Parathyroid adenoma (tissue), 2 donors: ENCODE measurements at regions not wholly inside any gene's neighbourhood (a gene's known extent, or its start where the extent isn't known, plus 50 kb on each side); places are given as distances from the start of the nearest gene placed in this dataset.

Source experiments
- H2AFZ ChIP-seq: fragments of 300-600 bp; sonication (generic); one replicate; pipeline ENCODE4 v1.7.0; 2017; ENCODE audit warnings: antibody characterized with exemption, mild to moderate bottlenecking
- H3K27ac ChIP-seq: fragments of 300-600 bp; sonication (generic); one replicate; pipeline ENCODE4 v1.7.0; 2017
- H3K27me3 ChIP-seq: fragments of 300-600 bp; sonication (generic); one replicate; pipeline ENCODE4 v1.7.0; 2017; ENCODE audit warnings: low read length; ENCODE audit not compliant: control insufficient read depth, insufficient read depth
- H3K36me3 ChIP-seq: fragments of 300-600 bp; sonication (generic); one replicate; pipeline ENCODE4 v1.7.0; 2017; ENCODE audit warnings: low read length; ENCODE audit not compliant: control insufficient read depth, insufficient read depth
- H3K4me1 ChIP-seq: fragments of 300-600 bp; sonication (generic); one replicate; pipeline ENCODE4 v1.7.0; 2017; ENCODE audit warnings: control low read depth
- H3K4me2 ChIP-seq: fragments of 300-600 bp; sonication (generic); one replicate; pipeline ENCODE4 v1.7.0; 2017; ENCODE audit warnings: low read length
- H3K4me3 ChIP-seq: fragments of 300-600 bp; sonication (generic); one replicate; pipeline ENCODE4 v1.7.0; 2017; ENCODE audit warnings: low read depth, low read length
- H3K79me2 ChIP-seq: fragments of 300-600 bp; sonication (generic); one replicate; pipeline ENCODE4 v1.7.0; 2017; ENCODE audit warnings: control low read depth
- H3K9ac ChIP-seq: fragments of 300-600 bp; sonication (generic); one replicate; pipeline ENCODE4 v1.7.0; 2017; ENCODE audit warnings: mild to moderate bottlenecking
- H3K9me3 ChIP-seq: fragments of 300-600 bp; sonication (generic); one replicate; pipeline ENCODE4 v1.7.0; 2017; ENCODE audit warnings: low read length; ENCODE audit not compliant: control insufficient read depth
- TF ChIP-seq, protein P1 (sequence below): fragments of 300-600 bp; sonication (generic); IDR thresholded peaks from one replicate; pipeline ENCODE4 v1.7.0; 2017; ENCODE audit warnings: antibody characterized with exemption, mild to moderate bottlenecking
- donor health status: primary hyperparathyroidism.

DNA sequence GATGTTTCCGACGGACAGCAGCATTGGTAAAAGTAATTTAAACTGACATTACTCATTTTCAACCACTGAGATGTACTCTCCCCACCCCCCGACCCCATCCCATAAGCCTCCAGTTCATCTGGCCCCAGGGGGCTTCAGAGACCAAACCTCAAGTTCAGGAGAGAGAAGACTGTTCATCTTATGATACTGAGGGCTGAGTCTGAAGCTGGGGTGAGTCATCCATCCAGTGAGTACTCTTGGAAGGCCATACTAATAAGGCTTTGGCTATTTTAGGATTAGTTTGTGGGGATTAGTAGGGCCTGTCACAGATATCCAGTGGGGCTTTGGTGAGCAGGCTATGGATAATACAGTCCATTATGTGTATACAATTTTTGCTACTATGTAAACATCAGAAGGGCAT, 125.3 kb upstream of the APCDD1 start:
- Histone ChIP-seq H3K4me1 (no peaks in the 10 kb centered on the region), H3K9me3 (no peaks in the 10 kb centered on the region), H3K27me3 (no peaks in the 10 kb centered on the region), H3K4me2 (no peak overlapping the region), H2AFZ (no peak overlapping the region), H3K9ac (no peak overlapping the region), H3K79me2 (no peaks in the 10 kb centered on the region), H3K36me3 (no peaks in the 10 kb centered on the region), H3K4me3 (no peak overlapping the region), H3K27ac (no peak overlapping the region)
- TF ChIP-seq, protein P1, sequence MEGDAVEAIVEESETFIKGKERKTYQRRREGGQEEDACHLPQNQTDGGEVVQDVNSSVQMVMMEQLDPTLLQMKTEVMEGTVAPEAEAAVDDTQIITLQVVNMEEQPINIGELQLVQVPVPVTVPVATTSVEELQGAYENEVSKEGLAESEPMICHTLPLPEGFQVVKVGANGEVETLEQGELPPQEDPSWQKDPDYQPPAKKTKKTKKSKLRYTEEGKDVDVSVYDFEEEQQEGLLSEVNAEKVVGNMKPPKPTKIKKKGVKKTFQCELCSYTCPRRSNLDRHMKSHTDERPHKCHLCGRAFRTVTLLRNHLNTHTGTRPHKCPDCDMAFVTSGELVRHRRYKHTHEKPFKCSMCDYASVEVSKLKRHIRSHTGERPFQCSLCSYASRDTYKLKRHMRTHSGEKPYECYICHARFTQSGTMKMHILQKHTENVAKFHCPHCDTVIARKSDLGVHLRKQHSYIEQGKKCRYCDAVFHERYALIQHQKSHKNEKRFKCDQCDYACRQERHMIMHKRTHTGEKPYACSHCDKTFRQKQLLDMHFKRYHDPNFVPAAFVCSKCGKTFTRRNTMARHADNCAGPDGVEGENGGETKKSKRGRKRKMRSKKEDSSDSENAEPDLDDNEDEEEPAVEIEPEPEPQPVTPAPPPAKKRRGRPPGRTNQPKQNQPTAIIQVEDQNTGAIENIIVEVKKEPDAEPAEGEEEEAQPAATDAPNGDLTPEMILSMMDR: no peak

DNA sequence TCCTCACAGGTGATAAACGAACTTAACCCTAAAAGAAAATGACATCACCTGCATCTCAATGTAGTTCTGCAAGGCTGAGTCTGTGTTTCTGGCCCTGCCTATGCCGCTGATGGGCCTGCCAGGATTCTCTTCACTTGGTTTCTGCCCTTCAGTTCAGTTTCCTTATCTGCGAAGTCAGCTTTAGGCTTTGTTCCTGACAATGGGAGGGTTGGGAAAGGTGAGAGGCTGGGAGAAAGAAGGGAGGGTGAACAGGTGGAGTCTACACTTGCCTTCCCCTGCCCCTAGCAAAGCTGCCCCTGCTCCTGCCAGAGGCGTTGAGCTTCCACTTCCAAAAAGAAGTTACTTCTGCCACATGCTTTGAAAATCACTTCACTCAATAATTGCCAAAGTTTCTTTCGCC, 124.0 kb upstream of the APCDD1 start:
- TF ChIP-seq, protein P1: no peak

DNA sequence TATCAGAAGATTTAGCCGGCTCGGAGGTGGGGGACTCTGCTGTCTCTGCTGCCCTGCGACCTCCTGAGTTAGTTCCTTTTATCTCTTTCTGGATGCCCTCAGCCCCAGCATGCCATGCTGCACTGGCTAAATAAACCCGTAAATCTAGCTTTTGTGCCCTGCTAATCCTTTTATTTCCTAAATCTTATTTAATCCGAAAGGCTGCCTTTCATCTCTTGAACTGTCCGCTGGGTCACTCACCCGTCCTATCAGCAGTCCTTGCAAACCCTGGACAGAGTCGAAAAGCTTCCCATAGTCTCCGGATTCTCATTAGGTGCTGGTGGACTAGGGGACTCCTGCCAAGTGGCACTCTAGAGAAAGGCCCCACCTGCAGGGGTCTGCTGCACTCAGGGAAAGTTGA, 122.0 kb upstream of the APCDD1 start:
- Histone ChIP-seq H3K27me3 (no peaks in the 10 kb centered on the region), H2AFZ (no peak overlapping the region), H3K79me2 (no peaks in the 10 kb centered on the region), H3K4me2 (no peak overlapping the region), H3K27ac (no peak overlapping the region), H3K9ac (no peak overlapping the region), H3K9me3 (no peaks in the 10 kb centered on the region), H3K4me3 (no peak overlapping the region), H3K4me1 (no peaks in the 10 kb centered on the region), H3K36me3 (no peaks in the 10 kb centered on the region)
- TF ChIP-seq, protein P1: no peak

More for the DNA sequence above, 124.0 kb upstream of the APCDD1 start:
- H3K9me3 ChIP-seq: no peaks in the 10 kb centered on the region
- H3K4me2 ChIP-seq: no peak overlapping the region
- H3K27me3 ChIP-seq: no peaks in the 10 kb centered on the region
- no peak overlapping the region for H2AFZ ChIP-seq
- no peaks in the 10 kb centered on the region for H3K36me3 ChIP-seq
- no peak overlapping the region for H3K9ac ChIP-seq
- no peaks in the 10 kb centered on the region for H3K4me1 ChIP-seq
- H3K27ac ChIP-seq: no peak overlapping the region
- no peak overlapping the region for H3K4me3 ChIP-seq
- H3K79me2 ChIP-seq: no peaks in the 10 kb centered on the region

DNA sequence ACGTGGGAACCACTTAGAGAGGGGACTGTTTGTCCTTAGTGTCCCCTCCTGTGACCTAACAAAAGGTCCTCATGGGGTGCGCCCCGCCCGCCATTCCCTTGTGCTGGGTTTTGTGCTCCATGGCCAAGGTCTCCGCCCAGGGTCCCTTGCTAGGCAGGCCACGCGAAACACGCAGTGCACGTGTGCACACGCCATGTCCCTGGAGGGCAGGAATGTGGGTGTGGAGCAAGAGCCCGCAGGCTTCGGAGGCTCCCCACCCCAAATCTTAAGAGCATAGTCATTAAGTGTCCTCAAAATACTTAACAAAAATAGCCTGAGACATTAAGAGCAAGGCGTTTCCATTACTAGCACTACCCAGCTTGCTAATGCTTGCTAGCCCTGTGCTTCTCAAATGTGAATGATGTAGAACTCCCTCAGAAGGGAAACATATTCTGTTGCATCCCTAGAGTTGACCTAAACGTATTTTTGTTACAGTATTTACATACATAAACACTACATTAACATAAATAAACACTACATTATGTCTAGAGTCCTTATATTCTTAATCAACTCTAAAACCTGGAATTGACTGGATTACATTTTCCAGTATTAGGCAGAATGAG, 117.6 kb upstream of the APCDD1 start:
- Histone ChIP-seq H3K79me2 (no peaks in the 10 kb centered on the region), H3K27ac (no peak overlapping the region), H3K9me3 (no peaks in the 10 kb centered on the region), H3K4me1 (no peaks in the 10 kb centered on the region), H3K27me3 (no peaks in the 10 kb centered on the region), H3K4me2 (no peak overlapping the region), H2AFZ (no peak overlapping the region), H3K4me3 (no peak overlapping the region), H3K9ac (no peak overlapping the region), H3K36me3 (no peaks in the 10 kb centered on the region)
- TF ChIP-seq, protein P1: no peak

DNA sequence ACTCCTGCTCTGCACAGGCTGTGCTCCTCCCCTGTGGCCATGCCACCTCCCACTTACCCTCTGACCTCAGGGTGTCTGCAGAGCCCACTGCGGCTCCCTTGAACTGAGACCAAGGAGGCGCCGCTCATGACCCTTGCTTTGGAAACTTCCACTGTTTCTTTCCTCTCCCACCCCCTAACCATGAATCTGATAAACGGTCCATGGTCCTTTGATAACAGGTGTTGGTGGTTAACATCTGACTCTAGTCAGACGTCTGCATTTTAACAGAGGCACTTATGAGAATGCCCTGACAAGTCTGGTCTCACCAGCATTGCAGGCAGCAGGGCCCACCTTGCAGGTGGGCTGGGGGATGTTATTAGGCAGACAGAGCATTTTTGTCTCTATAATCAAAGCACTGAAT, 113.6 kb upstream of the APCDD1 start:
- Histone ChIP-seq H3K9ac (no peak overlapping the region), H3K4me2 (no peak overlapping the region), H3K27ac (no peak overlapping the region), H3K4me1 (no peaks in the 10 kb centered on the region), H3K79me2 (no peaks in the 10 kb centered on the region), H3K36me3 (no peaks in the 10 kb centered on the region), H3K4me3 (no peak overlapping the region), H3K27me3 (no peaks in the 10 kb centered on the region), H2AFZ (no peak overlapping the region), H3K9me3 (no peaks in the 10 kb centered on the region)
- TF ChIP-seq, protein P1: no peak
